ENCODE measurements at regions not wholly inside any gene's neighbourhood (a gene's known extent, or its start where the extent isn't known, plus 50 kb on each side); places are given as distances from the start of the nearest gene placed in this dataset.

GRCh38 chr4:171448358-171448757 lies 364.8 kb upstream of the GALNTL6 start:
- TF ChIP-seq CTCF (IDR thresholded peaks at IDR 0.05; ENCODE audit: control extremely low read depth, extremely low read depth), result no peak
- H3K9ac ChIP-seq (ENCODE audit: insufficient read depth in 1 of 2, low read length in 2 of 2), result no peak overlapping the region
- no peaks in the 10 kb centered on the region for H3K9me3 ChIP-seq (ENCODE audit: control insufficient read depth in 4 of 4, insufficient read depth in 3 of 4, low read length in 3 of 4)
- no peaks in the 10 kb centered on the region for H3K4me1 ChIP-seq (ENCODE audit: control insufficient read depth in 5 of 5, insufficient read depth in 5 of 5, low read length in 5 of 5)
- DNase-seq, result no peak
- no peak overlapping the region for H3K27ac ChIP-seq (ENCODE audit: low read depth in 1 of 2, low read length in 1 of 2)
- H3K27me3 ChIP-seq (ENCODE audit: control insufficient read depth in 3 of 3, insufficient read depth in 3 of 3, low read length in 2 of 3), result no peaks in the 10 kb centered on the region
- no peak overlapping the region for H3K4me3 ChIP-seq
- WGBS, 2 donors, result 84 to 93% methylated on average over 2 of the region's 2 CpGs
- H3K36me3 ChIP-seq (ENCODE audit: control insufficient read depth in 4 of 4, insufficient read depth in 4 of 4, low read length in 4 of 4), result no peaks in the 10 kb centered on the region
- ATAC-seq (ENCODE audit: insufficient read depth, low FRiP score), result no peak

- no peaks in the 10 kb centered on the region for H3K4me1 ChIP-seq (ENCODE audit: control insufficient read depth in 5 of 5, insufficient read depth in 5 of 5, low read length in 5 of 5)
- H3K9ac ChIP-seq (ENCODE audit: insufficient read depth in 1 of 2, low read length in 2 of 2), result no peak overlapping the region
- no peak for ATAC-seq (ENCODE audit: insufficient read depth, low FRiP score)
- 52 to 70% methylated on average over 1 of the region's 1 CpG for WGBS, 2 donors
- DNase-seq, result no peak
- H3K27ac ChIP-seq (ENCODE audit: low read depth in 1 of 2, low read length in 1 of 2), result no peak overlapping the region
- H3K9me3 ChIP-seq (ENCODE audit: control insufficient read depth in 4 of 4, insufficient read depth in 3 of 4, low read length in 3 of 4), result no peaks in the 10 kb centered on the region
- H3K4me3 ChIP-seq, result no peak overlapping the region
- no peaks in the 10 kb centered on the region for H3K27me3 ChIP-seq (ENCODE audit: control insufficient read depth in 3 of 3, insufficient read depth in 3 of 3, low read length in 2 of 3)
- no peaks in the 10 kb centered on the region for H3K36me3 ChIP-seq (ENCODE audit: control insufficient read depth in 4 of 4, insufficient read depth in 4 of 4, low read length in 4 of 4)
- TF ChIP-seq CTCF (IDR thresholded peaks at IDR 0.05; ENCODE audit: control extremely low read depth, extremely low read depth), result no peak
Observed at GRCh38 chr4:171441300-171441941, 371.8 kb upstream of the GALNTL6 start.

- DNase-seq (no peak), ATAC-seq (ENCODE audit: insufficient read depth, low FRiP score) (no peak)
- H3K27ac ChIP-seq (ENCODE audit: low read depth in 1 of 2, low read length in 1 of 2), result no peak overlapping the region
- no peaks in the 10 kb centered on the region for H3K9me3 ChIP-seq (ENCODE audit: control insufficient read depth in 4 of 4, insufficient read depth in 3 of 4, low read length in 3 of 4)
- no peaks in the 10 kb centered on the region for H3K27me3 ChIP-seq (ENCODE audit: control insufficient read depth in 3 of 3, insufficient read depth in 3 of 3, low read length in 2 of 3)
- TF ChIP-seq CTCF (IDR thresholded peaks at IDR 0.05; ENCODE audit: control extremely low read depth, extremely low read depth), result no peak
- H3K36me3 ChIP-seq (ENCODE audit: control insufficient read depth in 4 of 4, insufficient read depth in 4 of 4, low read length in 4 of 4), result no peaks in the 10 kb centered on the region
- H3K4me3 ChIP-seq, result no peak overlapping the region
- H3K4me1 ChIP-seq (ENCODE audit: control insufficient read depth in 5 of 5, insufficient read depth in 5 of 5, low read length in 5 of 5), result no peaks in the 10 kb centered on the region
- H3K9ac ChIP-seq (ENCODE audit: insufficient read depth in 1 of 2, low read length in 2 of 2), result no peak overlapping the region
Observed at GRCh38 chr4:171433674-171434073, 379.5 kb upstream of the GALNTL6 start.

GRCh38 chr4:171432536-171432935 lies 380.7 kb upstream of the GALNTL6 start:
- H3K9ac ChIP-seq (ENCODE audit: insufficient read depth in 1 of 2, low read length in 2 of 2), result no peak overlapping the region
- H3K9me3 ChIP-seq (ENCODE audit: control insufficient read depth in 4 of 4, insufficient read depth in 3 of 4, low read length in 3 of 4), result no peaks in the 10 kb centered on the region
- H3K27ac ChIP-seq (ENCODE audit: low read depth in 1 of 2, low read length in 1 of 2), result no peak overlapping the region
- no peak for ATAC-seq (ENCODE audit: insufficient read depth, low FRiP score)
- H3K4me1 ChIP-seq (ENCODE audit: control insufficient read depth in 5 of 5, insufficient read depth in 5 of 5, low read length in 5 of 5), result no peaks in the 10 kb centered on the region
- no peak for TF ChIP-seq CTCF (IDR thresholded peaks at IDR 0.05; ENCODE audit: control extremely low read depth, extremely low read depth)
- H3K4me3 ChIP-seq, result no peak overlapping the region
- no peaks in the 10 kb centered on the region for H3K27me3 ChIP-seq (ENCODE audit: control insufficient read depth in 3 of 3, insufficient read depth in 3 of 3, low read length in 2 of 3)
- no peaks in the 10 kb centered on the region for H3K36me3 ChIP-seq (ENCODE audit: control insufficient read depth in 4 of 4, insufficient read depth in 4 of 4, low read length in 4 of 4)
- no peak for DNase-seq
